ENCODE measurements at regions not wholly inside any gene's neighbourhood (a gene's known extent, or its start where the extent isn't known, plus 50 kb on each side); places are given as distances from the start of the nearest gene placed in this dataset.

- TF ChIP-seq POLR2A (IDR thresholded peaks at IDR 0.05; ENCODE audit: low read depth, low read length) (no peak), TAF1 (IDR thresholded peaks at IDR 0.05; ENCODE audit: borderline replicate concordance, low read depth, low read length) (no peak), POLR2AphosphoS5 (IDR thresholded peaks at IDR 0.05; ENCODE audit: low read depth, low read length) (no peak)
Observed at GRCh38 chr1:110260194-110260593, 50.1 kb downstream of the KCNC4 start.
